ENCODE measurements at regions not wholly inside any gene's neighbourhood (a gene's known extent, or its start where the extent isn't known, plus 50 kb on each side); places are given as distances from the start of the nearest gene placed in this dataset.

- TF ChIP-seq POLR2A (IDR thresholded peaks at IDR 0.05) (no peak), CTCF (IDR thresholded peaks at IDR 0.05) (no peak)
These were observed 780.0 kb upstream of the RAB6C start for GRCh38 chr2:129199501-129199900.

All from gastroesophageal sphincter (tissue), 3 donors.